ENCODE measurements at regions not wholly inside any gene's neighbourhood (a gene's known extent, or its start where the extent isn't known, plus 50 kb on each side); places are given as distances from the start of the nearest gene placed in this dataset.
"Not testable (repeated sequence)": the region's sequence is repeated elsewhere in the genome, so short reads cannot be mapped to it uniquely, and the experiment has no call there.

GRCh38 chr6:20271818-20272217 lies 59.5 kb upstream of the MBOAT1 start:
- Histone ChIP-seq H3K9me3 (ENCODE audit: control extremely low read depth in 1 of 3, control insufficient read depth in 2 of 3, insufficient read depth in 1 of 3, low read length in 2 of 3) (no peaks in the 10 kb centered on the region), H3K9ac (ENCODE audit: low read length) (no peak overlapping the region), H3K4me1 (ENCODE audit: control insufficient read depth in 2 of 2, insufficient read depth in 2 of 2, low read length in 2 of 2) (peaks cover 0 to 5% of the 10 kb centered on the region in 2 donors), H3K27me3 (replicated peaks in 1 of 4; ENCODE audit: control extremely low read depth in 1 of 4, control insufficient read depth in 3 of 4, insufficient read depth in 4 of 4, low read length in 3 of 4) (no peaks in the 10 kb centered on the region), H3K4me3 (ENCODE audit: control extremely low read depth in 1 of 5, extremely low read depth in 1 of 5, insufficient read depth in 1 of 5, low read depth in 2 of 5, low read length in 4 of 5) (no peak overlapping the region), H2AFZ (ENCODE audit: insufficient read depth, low read depth, low read length, poor library complexity, severe bottlenecking) (no peak overlapping the region), H3K4me2 (replicated peaks; ENCODE audit: low read depth, low read length, poor library complexity, severe bottlenecking) (no peak overlapping the region), H4K20me1 (ENCODE audit: control insufficient read depth, insufficient read depth, low read length, poor library complexity, severe bottlenecking) (no peaks in the 10 kb centered on the region), H3K36me3 (replicated peaks in 1 of 2; ENCODE audit: control extremely low read depth in 1 of 2, control insufficient read depth in 1 of 2, extremely low read depth in 1 of 2, insufficient read depth in 2 of 2, low read length in 1 of 2) (no peaks in the 10 kb centered on the region), H3K79me2 (ENCODE audit: control insufficient read depth, insufficient read depth, low read length) (no peaks in the 10 kb centered on the region), H3K27ac (ENCODE audit: low read length in 2 of 2) (no peak overlapping the region)
- CTCF ChIA-PET: interaction anchor here (1.4 kb wide), 1 partner anchor 256 kb away, joined by 3 read pairs; no protein-coding TSS in a partner anchor
- intact Hi-C loops (cut with micrococcal nuclease): no loop called here
- no peak for ATAC-seq (ENCODE audit: low read depth)
- Mint-ChIP-seq H3K4me1 (peaks cover 3% of the 10 kb centered on the region), H3K4me3 (no peak overlapping the region), H3K27ac (no peak overlapping the region), H3K9me3 (ENCODE audit: insufficient read depth) (no peaks in the 10 kb centered on the region), H3K27me3 (peaks cover 9% of the 10 kb centered on the region)
- no peak for TF ChIP-seq EZH2 (IDR thresholded peaks at IDR 0.05; ENCODE audit: borderline replicate concordance, insufficient read depth, low read depth, low read length, poor library complexity, severe bottlenecking)
- TF ChIP-seq CTCF (IDR thresholded peaks at IDR 0.05): no peak
- DNase-seq: no peak
- POLR2A ChIA-PET: no interaction called here
- 89% methylated on average over 2 of the region's 3 CpGs for WGBS (ENCODE audit: insufficient coverage)

GRCh38 chr6:20274137-20274536 lies 61.9 kb upstream of the MBOAT1 start:
- Histone ChIP-seq H3K4me1 (ENCODE audit: control insufficient read depth in 2 of 2, insufficient read depth in 2 of 2, low read length in 2 of 2) (no peaks in the 10 kb centered on the region), H3K36me3 (replicated peaks in 1 of 2; ENCODE audit: control extremely low read depth in 1 of 2, control insufficient read depth in 1 of 2, extremely low read depth in 1 of 2, insufficient read depth in 2 of 2, low read length in 1 of 2) (no peaks in the 10 kb centered on the region), H4K20me1 (ENCODE audit: control insufficient read depth, insufficient read depth, low read length, poor library complexity, severe bottlenecking) (no peaks in the 10 kb centered on the region), H3K27ac (ENCODE audit: low read length in 2 of 2) (no peak overlapping the region), H3K27me3 (replicated peaks in 1 of 4; ENCODE audit: control extremely low read depth in 1 of 4, control insufficient read depth in 3 of 4, insufficient read depth in 4 of 4, low read length in 3 of 4) (peaks cover 0 to 9% (median 4%) of the 10 kb centered on the region in 4 experiments), H3K4me2 (replicated peaks; ENCODE audit: low read depth, low read length, poor library complexity, severe bottlenecking) (no peak overlapping the region), H2AFZ (ENCODE audit: insufficient read depth, low read depth, low read length, poor library complexity, severe bottlenecking) (no peak overlapping the region), H3K9me3 (ENCODE audit: control extremely low read depth in 1 of 3, control insufficient read depth in 2 of 3, insufficient read depth in 1 of 3, low read length in 2 of 3) (no peaks in the 10 kb centered on the region), H3K4me3 (ENCODE audit: control extremely low read depth in 1 of 5, extremely low read depth in 1 of 5, insufficient read depth in 1 of 5, low read depth in 2 of 5, low read length in 4 of 5) (no peak overlapping the region), H3K79me2 (ENCODE audit: control insufficient read depth, insufficient read depth, low read length) (no peaks in the 10 kb centered on the region), H3K9ac (ENCODE audit: low read length) (no peak overlapping the region)
- H3K9me3 Mint-ChIP-seq (ENCODE audit: insufficient read depth): no peaks in the 10 kb centered on the region
- ChIA-PET POLR2A (no interaction called here), CTCF (interaction anchor here (0.9 kb wide), 1 partner anchor 16 kb away, joined by 3 read pairs; no protein-coding TSS in a partner anchor)
- ATAC-seq (ENCODE audit: low read depth) (no peak), DNase-seq (no peak)
- intact Hi-C loops (cut with micrococcal nuclease): no loop called here
- H3K4me1 Mint-ChIP-seq: no peaks in the 10 kb centered on the region
- no peak overlapping the region for H3K4me3 Mint-ChIP-seq
- no peak overlapping the region for H3K27ac Mint-ChIP-seq
- peaks cover 24% of the 10 kb centered on the region for H3K27me3 Mint-ChIP-seq
- TF ChIP-seq CTCF (IDR thresholded peaks at IDR 0.05) (no peak), EZH2 (IDR thresholded peaks at IDR 0.05; ENCODE audit: borderline replicate concordance, insufficient read depth, low read depth, low read length, poor library complexity, severe bottlenecking) (no peak)
- 98% methylated on average over 4 of the region's 4 CpGs for WGBS (ENCODE audit: insufficient coverage)

- H4K20me1 ChIP-seq (ENCODE audit: control insufficient read depth, insufficient read depth, low read length, poor library complexity, severe bottlenecking); intact Hi-C loops (cut with micrococcal nuclease): not testable (repeated sequence)
Observed at GRCh38 chr6:20275837-20276236, 63.6 kb upstream of the MBOAT1 start.

More at GRCh38 chr6:20275837-20276236, 63.6 kb upstream of the MBOAT1 start:
- H3K4me3 ChIP-seq (ENCODE audit: control extremely low read depth in 1 of 5, extremely low read depth in 1 of 5, insufficient read depth in 1 of 5, low read depth in 2 of 5, low read length in 4 of 5); H3K4me1 ChIP-seq (ENCODE audit: control insufficient read depth in 2 of 2, insufficient read depth in 2 of 2, low read length in 2 of 2); ATAC-seq (ENCODE audit: low read depth); POLR2A ChIA-PET; H3K4me1 Mint-ChIP-seq; H3K36me3 ChIP-seq (replicated peaks in 1 of 2; ENCODE audit: control extremely low read depth in 1 of 2, control insufficient read depth in 1 of 2, extremely low read depth in 1 of 2, insufficient read depth in 2 of 2, low read length in 1 of 2); H3K9ac ChIP-seq (ENCODE audit: low read length); H3K4me2 ChIP-seq (replicated peaks; ENCODE audit: low read depth, low read length, poor library complexity, severe bottlenecking); H3K9me3 Mint-ChIP-seq (ENCODE audit: insufficient read depth); H3K27ac Mint-ChIP-seq; DNase-seq; H3K27ac ChIP-seq (ENCODE audit: low read length in 2 of 2); CTCF ChIA-PET; H3K9me3 ChIP-seq (ENCODE audit: control extremely low read depth in 1 of 3, control insufficient read depth in 2 of 3, insufficient read depth in 1 of 3, low read length in 2 of 3); H2AFZ ChIP-seq (ENCODE audit: insufficient read depth, low read depth, low read length, poor library complexity, severe bottlenecking); H3K79me2 ChIP-seq (ENCODE audit: control insufficient read depth, insufficient read depth, low read length); H3K4me3 Mint-ChIP-seq: not testable (repeated sequence)
- H3K27me3 Mint-ChIP-seq: peaks cover 39% of the 10 kb centered on the region
- peaks cover 0 to 17% (median 12%) of the 10 kb centered on the region in 4 experiments for H3K27me3 ChIP-seq (replicated peaks in 1 of 4; ENCODE audit: control extremely low read depth in 1 of 4, control insufficient read depth in 3 of 4, insufficient read depth in 4 of 4, low read length in 3 of 4)
- no CpG with 5 or more reads among the region's 2 CpGs for WGBS (ENCODE audit: insufficient coverage)

All from B cell (primary cell).